Activated T-cell treated with anti-CD3 and anti-CD28 coated beads, Interleukin-2, amount 50 U/mL, for 24 hours (primary cell): ENCODE measurements at regions not wholly inside any gene's neighbourhood (a gene's known extent, or its start where the extent isn't known, plus 50 kb on each side); places are given as distances from the start of the nearest gene placed in this dataset.
"Not testable (repeated sequence)": the region's sequence is repeated elsewhere in the genome, so short reads cannot be mapped to it uniquely, and the experiment has no call there.

ENCODE experiments used
- DNase-seq: peaks from one replicate; pipeline ENCODE4 v3.0.0-alpha.2; 2020
- H3K27ac Mint-ChIP-seq: 2 replicates; pipeline ENCODE4 v1.8.0; 2020; ENCODE audit warnings: mild to moderate bottlenecking, mixed read lengths
- H3K27me3 Mint-ChIP-seq: 2 replicates; pipeline ENCODE4 v1.8.0; 2020; ENCODE audit warnings: mixed read lengths
- H3K36me3 Mint-ChIP-seq: 2 replicates; pipeline ENCODE4 v1.8.0; 2020; ENCODE audit warnings: low read depth, mixed read lengths
- H3K4me1 Mint-ChIP-seq: 2 replicates; pipeline ENCODE4 v1.8.0; 2020; ENCODE audit warnings: low read depth, mixed read lengths
- H3K4me3 Mint-ChIP-seq: 2 replicates; pipeline ENCODE4 v1.8.0; 2020; ENCODE audit warnings: mild to moderate bottlenecking, moderate library complexity, mixed read lengths
- H3K9me3 Mint-ChIP-seq: 2 replicates; pipeline ENCODE4 v1.8.0; 2020; ENCODE audit warnings: mixed read lengths

DNA sequence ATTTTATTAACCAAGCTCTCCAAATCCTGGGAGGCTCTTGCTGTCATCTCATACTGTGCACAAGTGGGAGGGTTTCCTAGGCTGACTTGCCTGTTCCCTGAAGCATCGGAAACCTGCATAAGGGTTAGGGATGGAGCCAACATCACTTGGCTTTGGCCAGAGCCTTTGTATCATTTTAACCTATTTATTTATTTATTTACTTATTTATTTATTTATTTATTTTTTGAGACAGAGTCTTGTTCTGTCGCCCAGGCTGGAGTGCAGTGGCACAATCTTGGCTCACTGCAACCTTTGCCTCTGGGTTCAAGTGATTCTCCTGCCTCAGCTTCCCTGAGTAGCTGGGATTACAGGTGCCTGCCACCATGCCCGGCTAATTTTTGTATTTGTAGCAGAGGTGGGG is 645.9 kb downstream of the TYW1 start:
- H3K27me3 Mint-ChIP-seq, H3K27ac Mint-ChIP-seq, DNase-seq, H3K36me3 Mint-ChIP-seq, H3K4me1 Mint-ChIP-seq, H3K4me3 Mint-ChIP-seq, H3K9me3 Mint-ChIP-seq: not testable (repeated sequence)

DNA sequence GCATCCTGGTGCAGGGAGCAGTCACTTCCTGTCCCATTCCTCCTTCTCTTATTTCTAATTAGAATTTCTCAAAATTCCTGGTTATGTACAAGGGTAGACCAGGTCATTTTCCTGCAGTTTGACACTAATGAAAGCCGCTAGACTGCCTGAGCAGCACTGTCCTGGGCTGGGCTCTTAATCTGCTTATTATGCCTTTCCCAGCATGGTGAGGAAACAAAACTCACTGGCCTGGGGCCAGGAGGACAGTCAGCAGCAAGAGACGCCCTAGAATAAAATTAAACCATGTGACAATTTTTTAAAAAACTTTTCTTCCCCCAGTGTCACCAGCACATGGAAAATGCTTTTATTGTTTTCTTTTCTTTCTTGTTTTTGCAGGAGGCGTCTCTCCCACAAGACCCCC is 647.5 kb downstream of the TYW1 start:
- H3K36me3 Mint-ChIP-seq, result no peaks in the 10 kb centered on the region
- H3K27me3 Mint-ChIP-seq, result no peaks in the 10 kb centered on the region
- H3K27ac Mint-ChIP-seq, result no peak overlapping the region
- no peaks in the 10 kb centered on the region for H3K4me1 Mint-ChIP-seq
- peaks cover 13% of the 10 kb centered on the region for H3K9me3 Mint-ChIP-seq
- no peak overlapping the region for H3K4me3 Mint-ChIP-seq
- no peak for DNase-seq

DNA sequence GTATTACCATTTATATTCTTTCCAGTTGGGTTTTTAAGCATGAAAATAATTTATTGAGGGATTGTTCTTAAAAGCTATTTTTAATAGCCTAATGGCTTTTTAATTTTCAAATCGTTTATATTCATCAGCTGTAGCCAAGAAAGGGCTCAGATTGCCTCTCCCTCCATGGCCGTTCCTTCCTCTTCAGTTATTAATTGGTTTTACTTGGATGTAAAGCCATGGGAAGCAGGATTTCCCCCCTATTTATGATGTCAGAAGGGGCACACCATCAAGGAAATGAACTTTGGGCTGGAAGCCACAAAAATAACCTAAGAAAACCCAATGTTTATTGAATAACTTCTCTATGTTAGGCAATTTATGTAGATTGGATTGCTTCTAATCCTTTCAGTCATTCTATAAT is 656.3 kb downstream of the TYW1 start:
- H3K9me3 Mint-ChIP-seq, result peaks cover 7% of the 10 kb centered on the region
- H3K27ac Mint-ChIP-seq, result no peak overlapping the region
- no peaks in the 10 kb centered on the region for H3K4me1 Mint-ChIP-seq
- no peak for DNase-seq
- no peak overlapping the region for H3K4me3 Mint-ChIP-seq
- H3K27me3 Mint-ChIP-seq, result no peaks in the 10 kb centered on the region
- H3K36me3 Mint-ChIP-seq, result no peaks in the 10 kb centered on the region

GRCh38 chr7:67653856-67654454 is 657.3 kb downstream of the TYW1 start:
- H3K4me1 Mint-ChIP-seq, result no peaks in the 10 kb centered on the region
- no peak for DNase-seq
- no peak overlapping the region for H3K4me3 Mint-ChIP-seq
- H3K27me3 Mint-ChIP-seq, result no peaks in the 10 kb centered on the region
- H3K27ac Mint-ChIP-seq, result no peak overlapping the region
- no peaks in the 10 kb centered on the region for H3K36me3 Mint-ChIP-seq
- peaks cover 2% of the 10 kb centered on the region for H3K9me3 Mint-ChIP-seq

GRCh38 chr7:67654642-67655041 is 658.0 kb downstream of the TYW1 start:
- no peaks in the 10 kb centered on the region for H3K36me3 Mint-ChIP-seq

DNA sequence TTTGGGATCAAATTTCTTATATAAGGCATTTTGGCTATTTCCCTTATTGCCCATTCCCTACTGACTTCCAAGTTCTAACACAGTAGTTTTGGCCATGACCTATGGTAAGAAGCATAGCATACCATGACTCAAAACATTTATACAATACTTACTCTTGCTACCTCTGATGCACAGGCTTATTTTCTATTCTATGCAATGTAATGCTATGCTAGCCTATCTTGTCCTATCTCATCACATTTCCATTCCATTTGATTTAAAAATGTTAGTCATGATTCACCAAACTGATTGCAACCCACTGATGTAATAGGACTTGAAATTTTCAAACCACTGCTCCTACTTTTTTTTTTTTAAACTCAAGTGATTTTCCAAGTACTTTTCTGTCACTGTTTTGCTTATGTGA is 658.5 kb downstream of the TYW1 start:
- Mint-ChIP-seq H3K4me1 (no peaks in the 10 kb centered on the region), H3K36me3 (no peaks in the 10 kb centered on the region), H3K27me3 (no peaks in the 10 kb centered on the region), H3K4me3 (no peak overlapping the region), H3K27ac (no peak overlapping the region), H3K9me3 (peaks cover 2% of the 10 kb centered on the region)
- DNase-seq, result no peak

More at GRCh38 chr7:67654642-67655041, 658.0 kb downstream of the TYW1 start:
- Mint-ChIP-seq H3K9me3 (peaks cover 2% of the 10 kb centered on the region), H3K4me3 (no peak overlapping the region), H3K27me3 (no peaks in the 10 kb centered on the region), H3K4me1 (no peaks in the 10 kb centered on the region), H3K27ac (no peak overlapping the region)
- no peak for DNase-seq

DNA sequence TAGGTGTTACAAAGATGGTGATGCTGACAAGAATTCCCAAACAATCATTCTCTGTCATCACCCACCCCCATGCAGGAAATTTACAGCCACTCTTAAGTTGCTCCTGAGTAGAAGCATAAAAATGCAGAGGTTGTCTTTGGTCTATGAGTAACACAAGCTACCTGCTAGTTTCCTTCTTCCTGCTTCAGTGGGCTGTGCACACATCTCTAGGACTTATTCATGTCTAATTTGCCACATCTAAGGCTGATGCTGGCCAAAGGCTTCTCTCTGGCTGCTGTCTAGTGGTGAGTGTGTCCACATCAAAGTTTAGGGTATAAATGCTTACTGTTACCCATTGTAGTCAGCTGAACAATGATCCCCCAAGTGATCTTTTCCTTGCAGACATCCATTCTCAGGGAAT is 662.5 kb downstream of the TYW1 start:
- Mint-ChIP-seq H3K4me1 (no peaks in the 10 kb centered on the region), H3K9me3 (peaks cover 2% of the 10 kb centered on the region), H3K27ac (no peak overlapping the region), H3K27me3 (no peaks in the 10 kb centered on the region), H3K36me3 (no peaks in the 10 kb centered on the region), H3K4me3 (no peak overlapping the region)
- no peak for DNase-seq

GRCh38 chr7:67662804-67663203 is 666.2 kb downstream of the TYW1 start:
- Mint-ChIP-seq H3K4me3 (no peak overlapping the region), H3K27ac (no peak overlapping the region), H3K9me3 (peaks cover 1% of the 10 kb centered on the region), H3K4me1 (no peaks in the 10 kb centered on the region), H3K27me3 (no peaks in the 10 kb centered on the region), H3K36me3 (no peaks in the 10 kb centered on the region)
- DNase-seq, result no peak

DNA sequence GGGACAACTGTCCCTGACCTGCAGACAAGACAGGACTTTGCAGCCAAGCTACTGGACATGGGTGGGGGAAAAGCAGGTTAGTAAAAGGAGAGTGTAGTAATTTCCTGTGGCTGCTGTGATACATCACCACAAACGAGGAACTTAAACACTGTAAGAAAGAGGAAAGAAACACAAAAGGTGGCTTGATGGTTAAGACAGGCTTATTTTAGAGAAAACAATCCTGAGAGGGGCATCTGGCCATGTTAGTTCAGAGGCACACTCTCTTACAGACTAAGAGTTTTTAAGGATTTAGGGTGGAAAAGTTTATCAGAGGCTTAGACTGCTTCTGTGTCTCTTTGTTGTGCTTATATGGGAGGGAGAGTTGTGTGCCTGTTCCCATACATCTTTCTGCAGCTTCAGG is 667.0 kb downstream of the TYW1 start:
- H3K27ac Mint-ChIP-seq, result no peak overlapping the region
- no peak overlapping the region for H3K4me3 Mint-ChIP-seq
- H3K27me3 Mint-ChIP-seq, result no peaks in the 10 kb centered on the region
- DNase-seq, result no peak
- no peaks in the 10 kb centered on the region for H3K4me1 Mint-ChIP-seq
- H3K36me3 Mint-ChIP-seq, result no peaks in the 10 kb centered on the region
- peaks cover under 1% of the 10 kb centered on the region for H3K9me3 Mint-ChIP-seq

DNA sequence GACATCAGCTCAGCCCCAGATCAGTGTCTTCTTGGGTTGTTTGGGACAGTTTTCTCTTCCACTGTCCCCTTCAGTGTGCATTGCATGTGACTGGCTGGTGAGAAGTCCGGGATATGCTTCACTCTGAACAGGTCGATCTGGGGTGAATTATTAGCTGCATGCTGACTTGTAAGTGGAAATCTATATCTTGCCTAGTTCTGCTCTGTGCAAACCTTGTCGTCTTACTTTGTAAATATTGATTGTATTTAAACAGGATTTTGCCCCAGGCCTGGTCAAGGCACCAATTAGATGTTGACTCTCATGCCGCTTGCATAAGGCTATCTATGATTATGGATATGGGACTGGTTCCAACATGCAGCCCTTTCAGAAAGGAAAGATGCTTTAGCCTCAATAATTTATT is 669.7 kb downstream of the TYW1 start:
- H3K27me3 Mint-ChIP-seq, H3K4me3 Mint-ChIP-seq, DNase-seq, H3K27ac Mint-ChIP-seq, H3K9me3 Mint-ChIP-seq, H3K4me1 Mint-ChIP-seq, H3K36me3 Mint-ChIP-seq: not testable (repeated sequence)

- H3K36me3 Mint-ChIP-seq, result no peaks in the 10 kb centered on the region
- H3K4me1 Mint-ChIP-seq, result no peaks in the 10 kb centered on the region
- H3K27ac Mint-ChIP-seq, result no peak overlapping the region
- no peaks in the 10 kb centered on the region for H3K27me3 Mint-ChIP-seq
- peaks cover 21% of the 10 kb centered on the region for H3K9me3 Mint-ChIP-seq
- DNase-seq, result no peak
- H3K4me3 Mint-ChIP-seq, result no peak overlapping the region
Observed at GRCh38 chr7:67671006-67671548, 674.4 kb downstream of the TYW1 start.

DNA sequence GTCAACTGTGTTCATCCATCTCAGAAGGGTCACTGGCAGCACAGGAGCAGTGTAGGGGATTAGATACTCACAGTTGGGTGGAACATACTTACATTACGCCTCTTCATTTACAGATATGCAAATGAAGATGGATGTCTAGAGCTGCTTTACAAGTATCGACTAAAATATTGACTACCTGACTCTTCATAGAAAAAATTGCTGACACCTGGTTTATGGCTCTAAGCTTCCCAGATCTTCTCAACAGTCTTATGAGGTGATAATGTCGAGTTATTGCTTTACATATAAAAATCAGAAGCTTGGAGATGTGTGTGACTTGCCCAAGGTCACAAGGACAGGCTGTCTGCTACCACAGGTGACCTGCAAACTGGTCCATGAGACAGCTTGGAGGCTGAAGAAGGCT is 677.2 kb downstream of the TYW1 start:
- no peak for DNase-seq
- Mint-ChIP-seq H3K9me3 (peaks cover 28% of the 10 kb centered on the region), H3K4me3 (no peak overlapping the region), H3K4me1 (no peaks in the 10 kb centered on the region), H3K36me3 (no peaks in the 10 kb centered on the region), H3K27ac (no peak overlapping the region), H3K27me3 (no peaks in the 10 kb centered on the region)

- H3K4me3 Mint-ChIP-seq, result not testable (repeated sequence)
Observed at GRCh38 chr7:67674862-67675261, 678.2 kb downstream of the TYW1 start.

DNA sequence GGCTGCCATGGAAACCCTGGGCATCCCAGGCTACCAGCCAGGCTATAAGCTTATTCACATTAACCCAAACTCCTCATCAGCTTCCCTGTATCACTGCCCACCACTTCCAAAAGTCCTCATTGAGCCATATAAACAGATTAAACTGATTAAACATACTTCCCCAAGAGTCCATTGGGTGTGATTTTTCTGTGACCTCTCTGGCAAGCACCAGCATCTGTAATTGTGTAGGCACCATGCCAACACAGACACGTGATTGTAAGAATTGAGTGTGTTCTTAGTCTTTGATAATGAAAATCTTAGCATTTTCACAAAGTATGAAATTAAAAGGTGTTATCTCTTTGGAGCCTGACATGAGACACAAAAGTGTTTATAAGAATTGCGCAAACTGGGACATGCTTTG is 679.3 kb downstream of the TYW1 start:
- Mint-ChIP-seq H3K27ac (no peak overlapping the region), H3K4me1 (no peaks in the 10 kb centered on the region), H3K27me3 (no peaks in the 10 kb centered on the region), H3K36me3 (no peaks in the 10 kb centered on the region), H3K9me3 (peaks cover 30% of the 10 kb centered on the region), H3K4me3 (no peak overlapping the region)
- no peak for DNase-seq

More at GRCh38 chr7:67674862-67675261, 678.2 kb downstream of the TYW1 start:
- H3K9me3 Mint-ChIP-seq, result peaks cover 27% of the 10 kb centered on the region
- DNase-seq, H3K4me1 Mint-ChIP-seq, H3K27me3 Mint-ChIP-seq, H3K27ac Mint-ChIP-seq, H3K36me3 Mint-ChIP-seq: not testable (repeated sequence)

- no peaks in the 10 kb centered on the region for H3K27me3 Mint-ChIP-seq
- no peak overlapping the region for H3K27ac Mint-ChIP-seq
- no peak for DNase-seq
- no peak overlapping the region for H3K4me3 Mint-ChIP-seq
- no peaks in the 10 kb centered on the region for H3K36me3 Mint-ChIP-seq
- H3K9me3 Mint-ChIP-seq, result peaks cover 19% of the 10 kb centered on the region
- no peaks in the 10 kb centered on the region for H3K4me1 Mint-ChIP-seq
Observed at GRCh38 chr7:67678419-67678818, 681.8 kb downstream of the TYW1 start.

DNA sequence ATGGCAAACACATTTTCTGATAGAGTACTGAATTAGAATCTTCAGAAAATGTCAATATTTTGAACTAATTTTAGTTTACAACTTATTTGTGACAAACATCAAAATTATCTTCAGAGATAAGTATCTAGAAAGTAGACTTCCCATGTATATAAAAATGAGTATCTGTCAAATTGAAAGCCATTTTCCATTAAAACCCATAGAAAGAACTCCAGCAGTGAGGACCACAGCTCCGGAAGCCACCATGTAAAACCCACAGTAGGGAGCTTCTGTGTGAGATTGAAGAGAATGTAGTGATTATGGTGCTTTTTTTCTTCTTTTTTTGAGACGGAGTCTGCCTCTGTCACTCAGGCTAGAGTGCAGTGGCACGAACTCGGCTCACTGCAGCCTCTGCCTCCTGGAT is 687.0 kb downstream of the TYW1 start:
- DNase-seq, result no peak
- no peaks in the 10 kb centered on the region for H3K36me3 Mint-ChIP-seq
- H3K4me1 Mint-ChIP-seq, result no peaks in the 10 kb centered on the region
- no peak overlapping the region for H3K4me3 Mint-ChIP-seq
- H3K27me3 Mint-ChIP-seq, result no peaks in the 10 kb centered on the region
- no peak overlapping the region for H3K27ac Mint-ChIP-seq
- peaks cover 14% of the 10 kb centered on the region for H3K9me3 Mint-ChIP-seq
